Progenitor cell of endocrine pancreas (in vitro differentiated cells): ENCODE measurements at regions not wholly inside any gene's neighbourhood (a gene's known extent, or its start where the extent isn't known, plus 50 kb on each side); places are given as distances from the start of the nearest gene placed in this dataset.

Experiments
- DNase-seq: peaks from one replicate; pipeline ENCODE4 v3.0.0; 2021; ENCODE audit warnings: low spot score; ENCODE audit not compliant: unreplicated experiment
- H3K27ac Mint-ChIP-seq: 2 replicates; pipeline ENCODE4 v1.8.0; 2021; ENCODE audit warnings: mild to moderate bottlenecking, moderate library complexity, mixed read lengths
- H3K27me3 Mint-ChIP-seq: 2 replicates; pipeline ENCODE4 v1.8.0; 2021; ENCODE audit warnings: mixed read lengths
- H3K36me3 Mint-ChIP-seq: 2 replicates; pipeline ENCODE4 v1.8.0; 2022; ENCODE audit warnings: mixed read lengths; ENCODE audit not compliant: insufficient read depth
- H3K4me1 Mint-ChIP-seq: 2 replicates; pipeline ENCODE4 v1.8.0; 2021; ENCODE audit warnings: low read depth, mixed read lengths
- H3K4me3 Mint-ChIP-seq: 2 replicates; pipeline ENCODE4 v1.8.0; 2021; ENCODE audit warnings: low read depth, mild to moderate bottlenecking, moderate library complexity, mixed read lengths
- H3K9me3 Mint-ChIP-seq: 2 replicates; pipeline ENCODE4 v1.8.0; 2021; ENCODE audit warnings: low read depth, mixed read lengths
- CTCF ChIP-seq: fragments of 200-600 bp; sonication (generic); IDR thresholded peaks from one replicate; pipeline ENCODE4 v1.5.0; 2021; ENCODE audit warnings: antibody characterized with exemption, mild to moderate bottlenecking; ENCODE audit not compliant: unreplicated experiment

- H3K27ac Mint-ChIP-seq: no peak overlapping the region
- H3K4me1 Mint-ChIP-seq: no peaks in the 10 kb centered on the region
- TF ChIP-seq CTCF: no peak
- peaks cover 10% of the 10 kb centered on the region for H3K27me3 Mint-ChIP-seq
- H3K4me3 Mint-ChIP-seq: no peak overlapping the region
- no peaks in the 10 kb centered on the region for H3K36me3 Mint-ChIP-seq
- DNase-seq: no peak
- peaks cover 18% of the 10 kb centered on the region for H3K9me3 Mint-ChIP-seq
These were observed 68.5 kb downstream of the SPATA19 start for GRCh38 chr11:133776671-133777367.

GRCh38 chr11:133762538-133762937 lies 82.8 kb downstream of the SPATA19 start:
- H3K4me1 Mint-ChIP-seq: no peaks in the 10 kb centered on the region
- no peak overlapping the region for H3K4me3 Mint-ChIP-seq
- H3K27me3 Mint-ChIP-seq: no peaks in the 10 kb centered on the region
- TF ChIP-seq CTCF: no peak
- H3K27ac Mint-ChIP-seq: no peak overlapping the region
- peaks cover 18% of the 10 kb centered on the region for H3K9me3 Mint-ChIP-seq
- no peaks in the 10 kb centered on the region for H3K36me3 Mint-ChIP-seq
- DNase-seq: no peak

GRCh38 chr11:133753150-133753549 lies 92.2 kb downstream of the SPATA19 start:
- Mint-ChIP-seq H3K9me3 (peaks cover 1% of the 10 kb centered on the region), H3K27me3 (peaks cover 8% of the 10 kb centered on the region), H3K27ac (no peak overlapping the region), H3K4me3 (no peak overlapping the region), H3K4me1 (no peaks in the 10 kb centered on the region), H3K36me3 (no peaks in the 10 kb centered on the region)
- DNase-seq: no peak
- no peak for TF ChIP-seq CTCF

GRCh38 chr11:133749841-133750240 lies 95.5 kb downstream of the SPATA19 start:
- no peaks in the 10 kb centered on the region for H3K9me3 Mint-ChIP-seq
- no peak overlapping the region for H3K4me3 Mint-ChIP-seq
- DNase-seq: no peak
- H3K36me3 Mint-ChIP-seq: no peaks in the 10 kb centered on the region
- peaks cover 27% of the 10 kb centered on the region for H3K27me3 Mint-ChIP-seq
- no peak for TF ChIP-seq CTCF
- no peaks in the 10 kb centered on the region for H3K4me1 Mint-ChIP-seq
- no peak overlapping the region for H3K27ac Mint-ChIP-seq

- peaks cover 26% of the 10 kb centered on the region for H3K27me3 Mint-ChIP-seq
- TF ChIP-seq CTCF: no peak
- no peak for DNase-seq
- no peaks in the 10 kb centered on the region for H3K36me3 Mint-ChIP-seq
- H3K4me1 Mint-ChIP-seq: no peaks in the 10 kb centered on the region
- H3K4me3 Mint-ChIP-seq: no peak overlapping the region
- H3K9me3 Mint-ChIP-seq: no peaks in the 10 kb centered on the region
- no peak overlapping the region for H3K27ac Mint-ChIP-seq
These were observed 97.9 kb downstream of the SPATA19 start for GRCh38 chr11:133747409-133747808.
